ENCODE measurements at regions not wholly inside any gene's neighbourhood (a gene's known extent, or its start where the extent isn't known, plus 50 kb on each side); places are given as distances from the start of the nearest gene placed in this dataset.

DNA sequence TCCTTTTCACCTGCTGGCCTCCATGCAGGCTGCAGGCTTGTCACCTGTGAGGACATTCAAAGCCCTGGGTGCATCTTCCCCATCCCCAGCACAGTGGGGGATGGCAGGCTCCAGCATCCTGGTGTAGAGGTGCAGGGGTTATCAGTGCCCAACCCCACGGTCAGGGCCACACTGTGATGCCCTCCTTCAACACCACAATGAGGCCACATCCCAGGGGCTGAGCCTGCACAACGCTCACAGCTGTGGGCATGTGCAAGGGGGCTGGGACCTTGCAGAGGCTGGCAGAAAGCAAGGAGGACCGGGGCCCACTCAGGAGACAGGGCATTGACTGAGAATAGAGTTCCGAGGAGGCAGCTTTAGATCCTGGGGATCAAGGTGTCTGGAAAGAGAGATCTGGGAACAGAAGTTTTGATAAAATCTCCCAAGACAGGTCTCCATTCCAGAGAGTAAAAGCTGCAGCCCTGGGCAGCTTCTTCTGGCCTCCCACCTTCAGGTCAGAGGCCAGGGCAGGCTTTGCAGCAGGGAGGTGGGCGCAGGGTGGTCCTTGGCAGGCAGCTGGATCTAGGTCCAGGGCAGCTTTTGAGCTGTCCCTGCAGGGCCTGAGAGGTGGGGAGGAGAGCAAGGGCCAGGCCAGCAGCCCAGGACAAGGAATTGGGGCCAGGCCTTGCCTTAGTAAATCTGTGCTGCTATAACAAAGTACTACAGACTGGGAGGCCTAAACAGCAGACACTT, 250.8 kb upstream of the B3GAT1 start (continued):
- TF ChIP-seq, protein P1, sequence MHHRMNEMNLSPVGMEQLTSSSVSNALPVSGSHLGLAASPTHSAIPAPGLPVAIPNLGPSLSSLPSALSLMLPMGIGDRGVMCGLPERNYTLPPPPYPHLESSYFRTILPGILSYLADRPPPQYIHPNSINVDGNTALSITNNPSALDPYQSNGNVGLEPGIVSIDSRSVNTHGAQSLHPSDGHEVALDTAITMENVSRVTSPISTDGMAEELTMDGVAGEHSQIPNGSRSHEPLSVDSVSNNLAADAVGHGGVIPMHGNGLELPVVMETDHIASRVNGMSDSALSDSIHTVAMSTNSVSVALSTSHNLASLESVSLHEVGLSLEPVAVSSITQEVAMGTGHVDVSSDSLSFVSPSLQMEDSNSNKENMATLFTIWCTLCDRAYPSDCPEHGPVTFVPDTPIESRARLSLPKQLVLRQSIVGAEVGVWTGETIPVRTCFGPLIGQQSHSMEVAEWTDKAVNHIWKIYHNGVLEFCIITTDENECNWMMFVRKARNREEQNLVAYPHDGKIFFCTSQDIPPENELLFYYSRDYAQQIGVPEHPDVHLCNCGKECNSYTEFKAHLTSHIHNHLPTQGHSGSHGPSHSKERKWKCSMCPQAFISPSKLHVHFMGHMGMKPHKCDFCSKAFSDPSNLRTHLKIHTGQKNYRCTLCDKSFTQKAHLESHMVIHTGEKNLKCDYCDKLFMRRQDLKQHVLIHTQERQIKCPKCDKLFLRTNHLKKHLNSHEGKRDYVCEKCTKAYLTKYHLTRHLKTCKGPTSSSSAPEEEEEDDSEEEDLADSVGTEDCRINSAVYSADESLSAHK (tag by site-specific recombination; IDR thresholded peaks at IDR 0.05): no peak
- TF ChIP-seq, protein P2, sequence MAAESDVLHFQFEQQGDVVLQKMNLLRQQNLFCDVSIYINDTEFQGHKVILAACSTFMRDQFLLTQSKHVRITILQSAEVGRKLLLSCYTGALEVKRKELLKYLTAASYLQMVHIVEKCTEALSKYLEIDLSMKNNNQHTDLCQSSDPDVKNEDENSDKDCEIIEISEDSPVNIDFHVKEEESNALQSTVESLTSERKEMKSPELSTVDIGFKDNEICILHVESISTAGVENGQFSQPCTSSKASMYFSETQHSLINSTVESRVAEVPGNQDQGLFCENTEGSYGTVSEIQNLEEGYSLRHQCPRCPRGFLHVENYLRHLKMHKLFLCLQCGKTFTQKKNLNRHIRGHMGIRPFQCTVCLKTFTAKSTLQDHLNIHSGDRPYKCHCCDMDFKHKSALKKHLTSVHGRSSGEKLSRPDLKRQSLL (tag by site-specific recombination; IDR thresholded peaks at IDR 0.05): no peak
- TF ChIP-seq ZSCAN16 (tag by site-specific recombination; IDR thresholded peaks at IDR 0.05): no peak

DNA sequence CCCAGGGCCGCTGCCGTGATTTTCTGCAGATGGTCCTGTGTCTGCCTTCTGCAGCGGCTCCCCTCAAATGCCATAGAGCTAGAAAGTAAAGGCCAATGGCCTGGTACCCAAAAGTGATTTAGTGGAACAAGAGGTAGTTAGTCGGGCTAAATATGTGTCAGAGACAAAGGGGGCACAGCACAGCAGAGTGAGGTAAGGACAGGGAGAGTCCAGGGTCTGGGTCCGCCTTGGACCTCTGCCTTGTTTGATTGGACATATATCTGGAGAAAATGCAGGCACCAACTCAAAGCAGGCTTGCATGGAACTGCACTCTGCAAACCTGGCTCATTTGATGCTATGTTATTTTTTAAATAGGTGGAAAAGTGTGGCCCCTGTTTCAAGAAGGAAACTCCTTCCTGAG, 249.6 kb upstream of the B3GAT1 start:
- CTCF ChIA-PET: interaction anchor here (1.2 kb wide), 1 partner anchor 27 kb away, joined by 3 read pairs; no protein-coding TSS in a partner anchor
- no peak for TF ChIP-seq ZNF248 (tag by site-specific recombination; IDR thresholded peaks at IDR 0.05)
- TF ChIP-seq ZNF837 (tag by site-specific recombination; IDR thresholded peaks at IDR 0.05): no peak
- TF ChIP-seq, protein P3, sequence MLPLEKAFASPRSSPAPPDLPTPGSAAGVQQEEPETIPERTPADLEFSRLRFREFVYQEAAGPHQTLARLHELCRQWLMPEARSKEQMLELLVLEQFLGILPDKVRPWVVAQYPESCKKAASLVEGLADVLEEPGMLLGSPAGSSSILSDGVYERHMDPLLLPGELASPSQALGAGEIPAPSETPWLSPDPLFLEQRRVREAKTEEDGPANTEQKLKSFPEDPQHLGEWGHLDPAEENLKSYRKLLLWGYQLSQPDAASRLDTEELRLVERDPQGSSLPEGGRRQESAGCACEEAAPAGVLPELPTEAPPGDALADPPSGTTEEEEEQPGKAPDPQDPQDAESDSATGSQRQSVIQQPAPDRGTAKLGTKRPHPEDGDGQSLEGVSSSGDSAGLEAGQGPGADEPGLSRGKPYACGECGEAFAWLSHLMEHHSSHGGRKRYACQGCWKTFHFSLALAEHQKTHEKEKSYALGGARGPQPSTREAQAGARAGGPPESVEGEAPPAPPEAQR (tag by site-specific recombination; IDR thresholded peaks at IDR 0.05): no peak
- TF ChIP-seq ZNF501 (tag by site-specific recombination; IDR thresholded peaks at IDR 0.05): no peak
- TF ChIP-seq, protein P4, sequence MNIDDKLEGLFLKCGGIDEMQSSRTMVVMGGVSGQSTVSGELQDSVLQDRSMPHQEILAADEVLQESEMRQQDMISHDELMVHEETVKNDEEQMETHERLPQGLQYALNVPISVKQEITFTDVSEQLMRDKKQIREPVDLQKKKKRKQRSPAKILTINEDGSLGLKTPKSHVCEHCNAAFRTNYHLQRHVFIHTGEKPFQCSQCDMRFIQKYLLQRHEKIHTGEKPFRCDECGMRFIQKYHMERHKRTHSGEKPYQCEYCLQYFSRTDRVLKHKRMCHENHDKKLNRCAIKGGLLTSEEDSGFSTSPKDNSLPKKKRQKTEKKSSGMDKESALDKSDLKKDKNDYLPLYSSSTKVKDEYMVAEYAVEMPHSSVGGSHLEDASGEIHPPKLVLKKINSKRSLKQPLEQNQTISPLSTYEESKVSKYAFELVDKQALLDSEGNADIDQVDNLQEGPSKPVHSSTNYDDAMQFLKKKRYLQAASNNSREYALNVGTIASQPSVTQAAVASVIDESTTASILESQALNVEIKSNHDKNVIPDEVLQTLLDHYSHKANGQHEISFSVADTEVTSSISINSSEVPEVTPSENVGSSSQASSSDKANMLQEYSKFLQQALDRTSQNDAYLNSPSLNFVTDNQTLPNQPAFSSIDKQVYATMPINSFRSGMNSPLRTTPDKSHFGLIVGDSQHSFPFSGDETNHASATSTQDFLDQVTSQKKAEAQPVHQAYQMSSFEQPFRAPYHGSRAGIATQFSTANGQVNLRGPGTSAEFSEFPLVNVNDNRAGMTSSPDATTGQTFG (tag by site-specific recombination; IDR thresholded peaks at IDR 0.05; ENCODE audit: borderline replicate concordance): no peak
- TF ChIP-seq ZBTB20 (tag by site-specific recombination; IDR thresholded peaks at IDR 0.05): no peak
- no peak for TF ChIP-seq ZNF341 (tag by site-specific recombination; IDR thresholded peaks at IDR 0.05; ENCODE audit: low read depth)
- no peak for TF ChIP-seq REPIN1 (tag by site-specific recombination; IDR thresholded peaks at IDR 0.05; ENCODE audit: low read depth)
- TF ChIP-seq PRDM1 (tag by site-specific recombination; IDR thresholded peaks at IDR 0.05): no peak
- no peak for TF ChIP-seq ZNF529 (tag by site-specific recombination; IDR thresholded peaks at IDR 0.05; ENCODE audit: insufficient replicate concordance)
- no peak for TF ChIP-seq ZIC2 (tag by site-specific recombination; IDR thresholded peaks at IDR 0.05)
- TF ChIP-seq ZNF324 (tag by site-specific recombination; IDR thresholded peaks at IDR 0.05): no peak
- TF ChIP-seq, protein P5, sequence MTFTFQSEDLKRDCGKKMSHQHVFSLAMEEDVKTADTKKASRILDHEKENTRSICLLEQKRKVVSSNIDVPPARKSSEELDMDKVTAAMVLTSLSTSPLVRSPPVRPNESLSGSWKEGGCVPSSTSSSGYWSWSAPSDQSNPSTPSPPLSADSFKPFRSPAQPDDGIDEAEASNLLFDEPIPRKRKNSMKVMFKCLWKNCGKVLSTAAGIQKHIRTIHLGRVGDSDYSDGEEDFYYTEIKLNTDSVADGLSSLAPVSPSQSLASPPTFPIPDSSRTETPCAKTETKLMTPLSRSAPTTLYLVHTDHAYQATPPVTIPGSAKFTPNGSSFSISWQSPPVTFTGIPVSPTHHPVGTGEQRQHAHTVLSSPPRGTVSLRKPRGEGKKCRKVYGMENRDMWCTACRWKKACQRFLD (tag by site-specific recombination; IDR thresholded peaks at IDR 0.05): no peak
- TF ChIP-seq, protein P2 (tag by site-specific recombination; IDR thresholded peaks at IDR 0.05): no peak
- Histone ChIP-seq H3K27ac (ENCODE audit: extremely low read depth, low read depth, low read length) (no peak overlapping the region), H3K36me3 (ENCODE audit: control insufficient read depth in 2 of 2, insufficient read depth in 1 of 2, low read length in 2 of 2) (no peaks in the 10 kb centered on the region), H3K9me3 (ENCODE audit: control insufficient read depth, insufficient read depth, low read depth, low read length) (no peaks in the 10 kb centered on the region), H3K4me1 (ENCODE audit: control insufficient read depth, insufficient read depth, low read length) (no peaks in the 10 kb centered on the region), H3K4me3 (ENCODE audit: low read depth, low read length) (no peak overlapping the region)
- POLR2A ChIA-PET: no interaction called here

All from HEK293 (cell line).